GM21381 (cell line): ENCODE measurements at regions not wholly inside any gene's neighbourhood (a gene's known extent, or its start where the extent isn't known, plus 50 kb on each side); places are given as distances from the start of the nearest gene placed in this dataset.
A peak's percentile ranks its signal among the peaks of the same experiment; 100 is the strongest.
"Not testable (repeated sequence)": the region's sequence is repeated elsewhere in the genome, so short reads cannot be mapped to it uniquely, and the experiment has no call there.

Experiments used
- ATAC-seq: cut with Tn5 transposase; IDR thresholded peaks from one replicate; pipeline ENCODE4 v1.9.1; 2021; ENCODE audit warnings: mild to moderate bottlenecking, moderate library complexity; ENCODE audit not compliant: unreplicated experiment

DNA sequence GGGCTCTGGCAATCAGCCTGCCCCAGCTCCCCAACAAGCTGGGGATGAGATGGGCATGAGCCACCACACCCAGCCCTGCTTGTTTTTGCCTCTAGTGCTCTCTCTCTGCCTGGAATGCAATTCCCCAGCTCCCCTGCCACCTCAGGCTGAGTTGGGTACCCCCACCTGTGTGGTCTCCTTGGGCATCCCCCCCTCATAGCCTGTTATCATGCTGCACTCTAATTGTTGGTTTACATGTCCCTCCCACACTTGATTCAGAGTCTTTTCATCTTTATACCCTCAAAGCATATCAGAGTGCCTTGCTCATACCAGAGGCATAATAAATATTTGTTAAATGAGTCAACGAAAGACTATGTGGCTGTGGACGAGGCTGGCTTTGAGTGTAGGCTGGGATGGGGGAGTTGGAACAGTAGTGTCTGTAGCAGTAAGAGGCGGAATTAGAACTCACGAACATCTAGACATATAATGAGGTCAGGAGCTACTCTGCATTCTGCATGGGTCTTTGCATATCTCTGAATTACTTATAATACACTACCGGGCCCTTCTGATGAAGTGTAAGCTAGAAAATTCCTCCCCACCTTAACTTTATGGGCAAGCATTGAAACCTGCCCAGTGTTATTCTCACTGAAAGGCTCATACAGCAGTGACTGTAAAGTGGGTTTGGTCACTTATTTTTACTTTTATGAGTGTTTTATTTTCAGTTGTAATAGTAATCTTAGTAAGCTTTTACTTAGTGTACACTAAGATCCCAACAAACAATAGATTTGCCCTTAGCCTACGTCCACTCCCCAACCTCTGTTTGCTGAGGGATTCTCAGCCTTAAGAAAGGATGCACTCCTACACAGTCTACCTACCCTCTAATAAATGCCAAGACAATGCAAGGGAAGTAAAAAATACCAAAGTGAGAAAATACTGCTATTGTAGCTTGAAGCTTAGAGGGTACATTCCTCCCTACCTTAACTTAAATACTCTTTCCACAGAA, 58.7 kb downstream of the EDN1 start:
- ATAC-seq, result no peak

DNA sequence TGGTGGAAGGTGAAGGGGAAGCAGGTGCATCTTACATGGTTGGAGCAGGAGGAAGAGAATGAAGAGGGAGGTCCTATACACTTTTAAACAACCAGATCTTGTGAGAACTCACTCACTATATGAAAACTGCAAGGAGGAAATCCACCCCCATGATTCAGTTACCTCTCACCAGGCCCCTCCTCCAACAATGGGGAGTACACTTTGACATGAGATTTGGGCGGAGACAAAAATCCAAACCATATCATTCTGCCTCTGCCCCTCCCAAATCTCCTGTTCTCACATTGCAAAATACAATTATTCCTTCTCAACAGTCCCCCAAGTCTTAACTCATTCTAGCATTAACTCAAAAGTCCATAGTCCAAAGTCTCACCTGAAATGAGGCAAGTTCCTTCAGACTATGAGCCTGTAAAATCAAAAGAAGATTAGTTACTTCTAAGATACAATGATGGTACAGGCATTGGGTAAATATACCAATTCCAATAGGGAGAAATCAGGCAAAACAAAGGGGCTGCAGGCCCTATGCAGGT, 60.5 kb downstream of the EDN1 start:
- no peak for ATAC-seq

DNA sequence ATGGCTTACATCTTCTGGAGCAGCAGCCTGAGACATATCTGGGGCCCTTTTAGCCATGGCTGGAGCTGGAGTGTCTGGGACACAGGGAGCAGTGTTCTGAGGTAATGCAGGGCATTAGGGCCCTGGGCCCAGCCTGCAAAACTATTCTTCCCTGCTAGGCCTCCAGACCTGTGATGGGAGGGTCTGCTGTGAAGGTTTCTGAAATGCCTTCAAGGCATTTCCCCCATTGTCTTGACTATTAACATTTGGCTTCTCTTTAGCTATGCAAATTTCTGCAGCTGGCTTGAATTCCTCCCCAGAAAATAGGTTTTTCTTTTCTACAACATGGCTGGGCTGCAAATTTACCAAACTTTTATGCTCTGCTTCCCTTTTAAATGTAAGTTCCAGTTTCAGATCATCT, 61.5 kb downstream of the EDN1 start:
- ATAC-seq, result no peak

DNA sequence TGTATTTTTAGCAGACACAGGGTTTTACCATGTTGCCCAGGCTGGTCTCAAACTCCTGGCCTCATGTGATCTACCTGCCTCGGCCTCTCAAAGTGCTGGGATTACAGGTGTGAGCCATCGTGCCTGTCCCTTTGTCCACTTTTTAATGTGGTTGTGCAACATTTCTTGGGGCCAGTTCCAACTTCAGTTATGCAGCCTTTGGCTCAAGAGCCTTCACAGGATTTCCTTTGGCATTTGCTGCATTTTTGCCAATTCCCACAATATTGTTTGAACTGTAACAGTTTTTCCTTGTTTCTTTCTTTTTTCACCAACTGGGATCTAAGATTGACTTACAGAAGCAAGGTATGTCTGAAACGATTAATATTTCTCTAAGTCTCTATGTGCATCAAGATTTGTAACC, 63.6 kb downstream of the EDN1 start:
- ATAC-seq, result no peak

DNA sequence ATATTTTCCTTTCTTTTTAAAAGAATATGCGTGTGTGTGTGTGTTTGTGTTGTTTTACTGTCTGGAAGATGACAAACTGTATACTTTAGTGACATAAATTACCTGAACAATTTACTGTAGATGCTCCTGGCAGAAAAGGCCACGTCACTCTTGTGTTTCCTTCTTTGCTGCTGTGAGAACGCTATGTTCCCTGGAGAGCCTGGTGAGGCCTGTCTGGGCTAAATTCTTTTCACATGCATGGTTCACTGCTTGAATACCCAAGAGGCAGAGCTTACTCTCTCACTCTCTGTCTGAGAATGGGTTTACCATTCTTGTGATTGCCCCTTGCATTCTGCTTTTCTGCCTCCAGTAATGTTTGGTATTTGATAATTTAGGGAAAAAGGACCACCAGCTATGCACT, 64.3 kb downstream of the EDN1 start:
- ATAC-seq, result peak; percentile 42

DNA sequence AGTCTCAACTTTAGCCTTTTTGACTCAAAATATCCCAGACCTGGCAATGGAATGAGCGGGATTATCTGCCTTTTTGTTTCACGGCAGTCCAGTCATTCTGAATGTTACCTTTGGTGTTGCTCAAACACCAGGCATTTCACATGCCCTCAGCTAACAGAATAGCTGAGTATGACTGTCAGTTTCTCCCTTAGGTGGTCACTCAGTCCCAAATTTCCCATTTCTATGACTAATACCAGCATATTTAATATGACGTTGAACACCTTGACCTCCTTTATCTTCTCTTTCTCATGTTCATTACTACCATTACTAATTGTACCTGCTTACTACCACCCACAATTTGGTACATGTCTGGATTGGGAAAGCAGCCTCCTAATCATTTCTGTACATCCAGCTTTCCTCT, 65.2 kb downstream of the EDN1 start:
- no peak for ATAC-seq

DNA sequence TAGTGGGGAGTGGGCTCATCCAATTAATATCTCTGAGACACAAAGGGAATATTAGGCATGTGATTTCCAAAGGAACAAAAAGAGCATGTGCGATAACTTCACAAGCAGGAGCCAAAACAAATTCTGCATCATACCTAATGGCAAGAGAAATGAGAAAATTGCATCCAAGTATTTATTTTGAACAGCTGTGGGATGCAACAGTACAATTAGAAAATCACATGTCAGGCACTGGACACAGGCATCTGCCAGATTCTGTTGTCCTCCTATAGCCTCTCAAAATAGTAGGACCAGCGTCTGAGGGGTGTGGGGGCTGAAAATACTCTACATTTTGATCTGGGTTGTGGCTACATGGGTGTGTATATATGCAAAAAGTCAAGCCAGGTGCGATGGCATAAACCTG, 66.3 kb downstream of the EDN1 start:
- ATAC-seq, result no peak

DNA sequence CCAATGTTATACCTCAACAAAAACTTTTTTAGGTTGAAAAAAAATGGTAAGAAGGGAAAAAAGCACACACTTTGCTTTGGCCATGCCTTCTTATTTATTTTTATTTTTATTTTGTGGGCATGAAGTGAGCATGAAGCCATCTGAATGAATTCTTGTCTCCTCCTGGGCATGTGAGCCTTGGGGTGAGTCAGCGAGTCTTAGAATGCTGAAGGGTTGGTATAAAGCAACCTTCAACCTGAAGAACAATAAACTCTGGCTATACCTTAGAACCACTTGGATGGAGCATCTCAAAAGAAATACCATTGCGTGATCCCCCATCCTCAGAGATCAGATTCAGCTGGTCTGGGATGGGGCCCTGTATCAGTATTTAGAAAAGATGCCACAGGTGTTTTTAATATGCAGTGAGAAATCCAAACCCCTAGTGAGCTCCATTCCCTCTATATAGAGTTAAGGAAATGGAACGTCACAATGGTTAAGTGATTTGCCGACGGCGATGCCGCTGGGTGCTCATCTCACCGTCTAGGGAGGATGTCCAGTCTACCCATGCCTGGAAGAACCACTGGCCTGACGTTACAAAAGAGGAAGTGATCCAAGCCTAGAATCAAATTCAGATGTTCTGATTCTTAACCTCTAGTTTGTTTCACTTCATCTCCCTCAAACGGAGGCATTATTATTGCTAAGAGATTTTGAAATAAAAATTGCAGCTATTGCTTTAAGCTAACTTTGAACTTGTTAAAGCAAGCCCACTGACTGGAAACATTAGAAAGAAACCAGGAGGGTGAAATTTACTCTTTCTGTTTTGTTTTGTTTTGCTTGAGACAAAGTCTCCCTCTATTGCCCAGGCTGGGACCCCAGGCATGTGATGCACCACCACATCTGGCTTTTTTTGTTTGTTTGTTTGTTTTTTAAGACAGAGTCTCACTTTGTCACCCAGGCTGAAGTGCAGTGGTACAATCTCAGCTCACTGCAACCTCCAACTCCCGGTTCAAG, 67.1 kb downstream of the EDN1 start:
- peak; percentile 58 for ATAC-seq

DNA sequence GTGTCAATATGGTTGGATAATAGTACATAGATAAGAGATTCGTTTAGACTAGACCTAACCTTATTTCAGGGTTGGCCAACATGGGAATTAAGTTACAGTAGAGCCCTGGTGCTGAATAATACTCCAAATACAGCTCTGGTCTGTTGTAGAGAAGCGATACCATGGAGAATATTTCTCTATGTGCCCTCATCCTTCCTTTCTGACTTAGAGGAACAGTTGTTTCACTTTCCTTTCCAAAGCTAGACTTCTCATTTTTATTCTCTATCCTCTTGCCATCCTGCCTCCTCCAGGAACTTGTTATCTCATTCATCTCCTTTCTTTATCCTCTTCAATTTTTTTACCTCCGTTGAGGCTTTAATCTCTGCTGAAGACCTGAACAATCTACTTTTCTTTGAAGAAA, 68.9 kb downstream of the EDN1 start:
- ATAC-seq, result no peak

DNA sequence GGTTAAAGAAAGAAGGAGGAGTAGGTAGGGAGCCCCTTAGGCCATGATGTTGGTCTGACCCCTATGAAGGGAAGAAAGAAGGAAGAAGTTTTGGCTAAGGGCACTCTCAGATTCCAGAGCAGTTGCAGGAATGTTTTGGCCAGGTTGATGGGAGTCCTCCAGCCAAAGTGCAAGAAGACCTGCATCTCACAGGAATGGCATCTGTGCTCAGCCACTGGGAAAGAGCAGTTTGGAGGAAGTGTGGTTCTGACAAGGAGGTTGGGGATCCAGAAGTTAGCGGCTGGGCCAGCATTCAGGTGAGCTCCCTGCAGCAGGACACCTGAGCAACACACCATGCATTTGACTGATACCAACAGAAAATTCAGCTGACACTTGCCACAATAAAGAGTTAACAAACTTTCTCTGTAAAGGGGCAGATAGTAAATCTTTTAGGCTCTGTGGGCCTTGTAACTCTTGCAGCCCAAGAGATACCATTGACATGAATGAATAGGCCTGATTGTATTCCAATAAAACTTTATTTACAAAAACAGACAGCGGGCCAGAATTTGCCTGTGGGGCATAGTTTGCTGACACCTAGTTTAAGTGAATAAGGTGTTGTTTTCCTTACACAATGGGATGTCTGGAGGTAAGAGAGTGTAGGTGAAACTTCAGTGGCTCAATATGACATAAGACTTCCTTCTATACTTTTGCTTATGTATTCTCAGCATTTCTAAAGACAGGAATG, 71.0 kb downstream of the EDN1 start:
- ATAC-seq, result no peak

DNA sequence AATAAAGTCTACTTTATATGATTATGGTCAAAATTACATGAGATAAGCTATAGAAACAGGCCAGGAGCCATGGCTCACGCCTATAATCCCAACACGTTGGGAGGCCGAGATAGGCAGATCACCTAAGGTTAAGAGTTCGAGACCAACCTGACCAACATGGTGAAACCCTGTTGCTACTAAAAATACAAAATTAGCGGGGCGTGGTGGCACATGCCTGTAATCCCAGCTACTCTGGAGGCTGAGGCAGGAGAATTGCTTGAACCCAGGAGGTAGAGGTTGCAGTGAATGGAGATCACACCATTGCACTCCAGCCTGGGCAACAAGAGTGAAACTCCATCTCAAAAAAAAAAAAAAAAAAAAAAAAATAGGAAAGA, 73.1 kb downstream of the EDN1 start:
- ATAC-seq, result not testable (repeated sequence)

DNA sequence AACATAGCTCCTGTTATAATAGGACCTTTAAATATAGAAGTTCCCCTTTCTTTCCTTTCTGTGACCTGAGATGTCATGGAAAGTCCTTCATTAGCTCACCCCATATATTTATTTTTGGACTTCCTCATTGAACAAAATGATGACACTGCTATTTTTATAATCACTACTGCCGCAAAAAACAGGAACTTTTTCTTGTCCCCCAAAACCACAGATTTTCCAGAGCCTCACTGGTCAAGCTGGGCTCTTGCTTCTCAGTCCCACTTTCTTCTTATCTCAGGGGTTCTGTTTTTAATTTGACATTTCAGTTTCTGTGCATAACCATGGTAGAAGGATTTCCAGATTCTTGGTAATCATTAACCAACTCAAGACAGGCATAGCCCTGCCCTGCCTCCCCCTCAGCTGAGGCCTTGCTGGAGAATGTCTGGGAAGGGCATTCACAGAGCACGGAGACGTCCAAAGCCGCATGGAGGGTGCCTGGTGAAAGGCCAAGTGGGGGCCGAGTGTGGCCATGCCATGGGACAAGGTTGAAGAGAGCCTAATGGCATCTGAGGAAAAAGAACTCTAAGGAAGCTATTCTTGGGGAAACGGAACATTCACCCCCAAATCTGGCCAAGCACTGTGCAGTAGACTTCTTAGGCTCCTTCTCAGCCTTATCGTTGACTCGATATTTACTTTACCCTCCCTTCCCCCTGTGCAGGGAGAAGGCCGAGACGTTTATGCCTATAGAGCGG, 73.7 kb downstream of the EDN1 start:
- ATAC-seq, result peak; percentile 78

DNA sequence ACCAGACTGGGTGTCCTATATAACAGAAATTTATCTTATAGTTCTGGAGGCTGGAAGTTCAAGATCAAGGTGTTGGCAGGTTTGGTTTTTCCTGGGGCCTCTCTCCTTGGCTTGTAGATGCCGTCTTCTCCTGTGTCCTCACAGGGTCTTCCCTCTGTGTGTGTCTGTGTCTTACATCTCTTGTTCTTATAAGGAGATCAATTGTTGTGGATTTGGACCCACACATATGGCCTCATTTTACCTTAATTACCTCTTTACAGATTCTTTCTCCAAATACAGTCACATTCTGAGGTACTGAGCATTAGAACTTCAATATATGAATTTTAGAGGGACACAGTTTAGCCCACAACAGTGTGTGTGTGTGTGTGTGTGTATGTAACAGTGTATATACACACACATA, 74.5 kb downstream of the EDN1 start:
- no peak for ATAC-seq

DNA sequence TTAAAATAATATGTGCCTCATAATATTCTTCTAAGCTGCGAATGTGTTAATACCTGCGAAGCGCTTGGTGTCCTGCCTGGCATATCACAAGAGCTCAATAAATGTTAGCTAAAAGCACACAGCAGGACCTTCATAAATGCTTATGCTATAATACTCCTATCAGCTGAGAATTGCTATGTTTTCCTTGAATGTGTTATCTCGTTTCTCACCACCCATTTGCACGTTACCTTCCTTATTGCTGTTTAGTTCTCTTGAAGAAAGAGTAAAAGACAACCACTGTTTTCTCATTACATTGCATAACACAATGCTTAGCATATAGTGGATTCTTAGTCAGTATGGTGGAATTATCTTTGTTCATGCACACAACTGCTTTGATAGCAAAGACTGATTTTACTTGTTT, 76.6 kb downstream of the EDN1 start:
- no peak for ATAC-seq

DNA sequence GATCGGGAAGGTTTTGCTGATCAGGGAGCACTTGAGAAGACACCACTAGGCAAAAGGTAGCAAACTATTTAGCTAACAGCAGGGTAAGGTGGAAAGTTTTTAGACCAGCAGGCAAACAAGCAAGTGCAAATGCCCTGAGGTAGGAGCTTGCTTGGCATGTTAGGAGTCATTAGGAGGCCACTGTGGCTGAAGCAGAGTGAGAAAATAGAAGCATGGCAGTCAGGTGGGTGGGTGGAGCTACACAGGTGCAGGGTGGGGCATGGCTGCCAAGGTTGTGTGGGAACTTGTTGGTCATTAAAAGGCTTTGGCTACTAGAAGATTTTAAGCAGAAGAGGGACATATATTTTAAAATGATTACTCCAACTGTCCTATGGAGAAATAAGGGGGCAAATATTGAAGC, 77.3 kb downstream of the EDN1 start:
- ATAC-seq, result no peak

DNA sequence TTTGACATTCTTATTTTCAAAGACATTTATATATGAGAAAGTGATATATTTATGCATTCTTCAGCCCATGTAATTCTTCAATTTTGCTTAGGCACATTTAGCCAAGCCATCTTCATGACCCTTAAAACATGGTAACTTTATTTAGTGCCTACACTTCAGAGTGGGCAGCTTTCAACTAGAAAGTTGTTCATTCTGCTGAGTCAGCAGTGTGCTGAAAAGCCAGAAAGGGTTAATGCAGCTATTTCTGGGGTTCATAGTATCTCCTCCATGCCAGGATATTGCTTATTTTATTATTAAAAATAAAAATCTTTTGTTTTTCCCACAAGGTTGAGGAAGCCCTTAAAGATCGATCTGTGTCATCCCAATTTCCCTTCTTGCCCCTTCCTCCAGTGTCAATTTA, 79.2 kb downstream of the EDN1 start:
- ATAC-seq, result no peak

DNA sequence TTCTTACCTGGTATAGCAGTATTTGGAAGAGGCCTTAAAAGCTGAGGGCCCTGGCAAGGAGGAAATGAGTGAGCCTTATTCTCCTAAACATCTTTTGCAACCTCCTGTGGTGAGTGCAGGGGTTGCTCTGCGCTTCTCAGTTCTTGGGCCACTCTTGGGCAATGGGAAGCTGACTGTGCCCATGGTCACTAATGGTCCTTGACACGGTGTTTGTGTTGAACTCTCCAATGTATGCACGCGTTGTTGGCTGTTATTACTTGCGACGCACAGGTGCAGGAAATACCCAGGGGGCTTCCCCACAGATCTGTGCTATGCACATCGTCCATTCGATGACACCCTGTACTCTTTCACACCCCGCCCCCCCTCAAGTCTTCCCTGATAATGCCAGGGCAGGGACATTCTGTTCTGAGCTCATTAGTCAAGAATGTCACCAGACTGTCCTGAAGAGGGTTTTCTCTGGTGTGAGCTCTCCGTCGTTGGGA, 79.7 kb downstream of the EDN1 start:
- peak; percentile 67 for ATAC-seq

DNA sequence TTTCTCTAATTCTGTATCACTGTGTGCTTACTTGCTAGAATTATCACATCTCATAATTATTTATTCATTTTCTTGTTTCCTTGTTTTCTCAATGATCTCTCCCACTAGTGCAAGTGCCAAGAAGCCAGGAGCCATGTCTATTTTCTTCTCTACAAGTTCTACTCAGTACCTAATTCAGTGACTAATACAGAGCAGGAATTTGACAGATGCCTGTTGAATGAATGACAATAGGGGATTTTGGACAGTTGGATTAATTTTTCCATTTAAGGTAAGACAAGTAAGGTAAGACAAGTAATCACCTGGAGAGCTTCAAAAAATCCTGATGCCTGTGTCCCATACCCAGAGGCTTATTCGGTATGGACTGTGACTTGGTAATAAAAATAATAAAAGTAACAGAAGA, 81.0 kb downstream of the EDN1 start:
- ATAC-seq, result no peak

DNA sequence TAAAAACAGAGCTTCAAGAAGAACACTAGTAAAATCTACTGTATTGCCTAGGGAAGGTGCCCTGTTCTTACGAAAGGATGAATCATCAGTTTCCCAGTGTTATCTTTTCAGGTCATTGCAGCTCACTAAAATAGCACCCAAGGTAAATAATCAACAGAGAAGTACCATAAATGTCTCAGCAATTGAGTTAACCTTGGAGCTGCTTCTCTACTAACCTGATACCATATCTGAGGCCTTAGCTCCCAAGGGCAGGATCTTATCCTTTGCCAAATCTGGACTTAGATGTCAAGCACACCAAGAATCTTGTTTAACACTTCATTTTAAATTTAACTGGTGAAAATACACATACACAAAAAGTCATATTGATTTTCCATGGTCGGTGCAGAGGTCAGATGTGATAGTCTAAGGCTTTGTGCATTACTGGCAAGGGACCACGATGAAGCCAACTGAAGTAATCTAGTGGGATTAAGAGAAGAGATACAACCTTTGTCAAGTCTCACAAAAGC, 81.5 kb downstream of the EDN1 start:
- peak; percentile 46 for ATAC-seq

DNA sequence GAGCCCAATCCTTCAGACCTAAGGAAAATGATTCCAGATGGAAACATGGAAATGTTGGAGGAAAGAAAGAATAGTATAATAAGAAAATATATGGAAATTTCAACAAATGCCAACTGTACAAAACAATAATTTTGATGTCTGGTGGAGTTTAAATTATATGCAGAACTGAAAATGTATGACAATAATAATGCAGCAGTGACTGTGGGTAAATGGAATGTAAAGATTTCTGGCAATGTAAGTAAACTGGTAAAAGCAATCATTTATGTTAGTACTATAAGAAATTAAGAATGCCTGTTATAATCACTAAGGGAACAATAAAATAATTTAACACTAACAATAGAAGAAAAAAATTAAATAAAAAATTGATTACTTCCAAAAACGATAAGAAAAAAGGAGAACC, 89.0 kb downstream of the EDN1 start:
- ATAC-seq, result no peak
